AG04449 (cell line): ENCODE measurements at regions not wholly inside any gene's neighbourhood (a gene's known extent, or its start where the extent isn't known, plus 50 kb on each side); places are given as distances from the start of the nearest gene placed in this dataset.

Experiments used
- CTCF ChIA-PET: fragments of 350-600 bp; formaldehyde crosslinking; extraction: SDS; loops from one replicate; lab custom pipeline; 2021; ENCODE audit warnings: antibody characterized with exemption; lab: Yijun Ruan, JAX
- POLR2A ChIA-PET: fragments of 400-600, 350-600 bp; formaldehyde crosslinking; extraction: SDS; loops from one replicate; lab custom pipeline; 2020; ENCODE audit warnings: antibody characterized with exemption, inconsistent platforms; lab: Yijun Ruan, JAX
- DNase-seq: peaks from one replicate; pipeline ENCODE4 v3.0.0-alpha.2; 2010; ENCODE audit warnings: low read depth, low spot score
- H3K4me3 ChIP-seq: 2 replicates; pipeline ENCODE4 v1.5.1; 2011; ENCODE audit warnings: low read depth, mild to moderate bottlenecking, control low read depth, low read length
- TF ChIP-seq, protein P1 (sequence below): IDR thresholded peaks from one replicate; pipeline ENCODE4 v1.5.1; 2011; ENCODE audit warnings: mild to moderate bottlenecking, moderate library complexity, low read length, control low read depth, inconsistent platforms; ENCODE audit not compliant: insufficient read depth; ENCODE audit errors: missing control alignments

DNA sequence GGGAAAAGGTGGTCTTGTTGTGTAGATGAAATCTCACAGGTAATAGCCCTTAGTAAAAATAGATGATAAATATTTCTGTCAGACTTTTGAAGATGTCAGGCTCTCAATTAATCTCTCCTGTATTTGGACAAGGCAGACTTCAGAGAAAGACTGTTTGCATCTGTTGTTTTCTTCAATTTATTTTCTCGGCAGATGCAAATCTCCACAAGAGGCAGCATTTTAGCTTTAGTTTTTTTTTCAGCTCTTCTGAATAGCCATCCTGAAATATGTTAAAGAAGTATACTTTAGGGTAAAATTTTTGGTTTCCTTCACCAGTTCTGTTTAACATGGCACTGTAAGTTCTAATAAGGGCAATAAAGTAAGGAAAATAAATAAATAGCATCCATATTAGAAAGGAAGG lies 685.1 kb downstream of the SI start:
- no peak overlapping the region for H3K4me3 ChIP-seq
- no peak for DNase-seq
- ChIA-PET POLR2A (no interaction called here), CTCF (no interaction called here)
- TF ChIP-seq, protein P1, sequence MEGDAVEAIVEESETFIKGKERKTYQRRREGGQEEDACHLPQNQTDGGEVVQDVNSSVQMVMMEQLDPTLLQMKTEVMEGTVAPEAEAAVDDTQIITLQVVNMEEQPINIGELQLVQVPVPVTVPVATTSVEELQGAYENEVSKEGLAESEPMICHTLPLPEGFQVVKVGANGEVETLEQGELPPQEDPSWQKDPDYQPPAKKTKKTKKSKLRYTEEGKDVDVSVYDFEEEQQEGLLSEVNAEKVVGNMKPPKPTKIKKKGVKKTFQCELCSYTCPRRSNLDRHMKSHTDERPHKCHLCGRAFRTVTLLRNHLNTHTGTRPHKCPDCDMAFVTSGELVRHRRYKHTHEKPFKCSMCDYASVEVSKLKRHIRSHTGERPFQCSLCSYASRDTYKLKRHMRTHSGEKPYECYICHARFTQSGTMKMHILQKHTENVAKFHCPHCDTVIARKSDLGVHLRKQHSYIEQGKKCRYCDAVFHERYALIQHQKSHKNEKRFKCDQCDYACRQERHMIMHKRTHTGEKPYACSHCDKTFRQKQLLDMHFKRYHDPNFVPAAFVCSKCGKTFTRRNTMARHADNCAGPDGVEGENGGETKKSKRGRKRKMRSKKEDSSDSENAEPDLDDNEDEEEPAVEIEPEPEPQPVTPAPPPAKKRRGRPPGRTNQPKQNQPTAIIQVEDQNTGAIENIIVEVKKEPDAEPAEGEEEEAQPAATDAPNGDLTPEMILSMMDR, result no peak

DNA sequence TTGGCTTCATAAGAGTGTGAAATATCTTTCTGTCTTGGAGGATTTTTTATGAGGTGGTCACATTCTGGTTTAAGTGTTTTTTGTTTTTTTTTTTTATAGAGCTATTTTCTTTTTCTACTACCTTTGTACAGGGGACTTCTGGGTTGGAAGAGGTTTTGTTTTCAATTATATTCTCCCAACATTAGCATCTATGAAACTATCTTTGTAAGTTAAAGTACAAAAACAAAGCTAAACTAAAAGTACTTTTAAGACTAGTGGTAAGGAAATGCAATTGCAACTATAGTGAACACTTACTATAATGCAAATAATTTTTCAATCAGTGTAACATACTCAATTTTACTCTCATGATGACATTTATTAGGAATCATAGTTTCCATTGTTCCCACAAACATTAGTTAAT lies 688.2 kb downstream of the SI start:
- CTCF ChIA-PET, result no interaction called here
- H3K4me3 ChIP-seq, result no peak overlapping the region
- TF ChIP-seq, protein P1, result no peak
- POLR2A ChIA-PET, result no interaction called here
- no peak for DNase-seq

DNA sequence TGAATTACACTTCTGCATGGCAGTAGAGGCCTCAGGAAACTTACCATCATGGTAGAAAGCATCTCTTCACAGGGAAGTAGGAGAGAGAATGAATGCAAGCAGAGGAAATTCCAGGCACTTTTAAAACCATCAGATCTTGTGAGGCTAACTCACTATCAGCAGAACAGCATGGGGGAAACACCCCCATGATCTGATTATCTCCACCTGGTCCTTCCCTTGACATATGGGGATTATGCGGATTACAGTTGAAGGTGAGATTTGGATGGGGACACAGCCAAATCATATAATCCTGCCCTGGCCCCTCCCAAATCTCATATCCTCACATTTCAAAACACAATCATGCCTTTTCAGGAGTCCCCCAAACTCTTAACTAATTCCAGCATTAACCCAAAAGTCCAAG lies 691.1 kb downstream of the SI start:
- CTCF ChIA-PET, result no interaction called here
- POLR2A ChIA-PET, result no interaction called here
- TF ChIP-seq, protein P1, result no peak
- H3K4me3 ChIP-seq, result no peak overlapping the region
- DNase-seq, result no peak

DNA sequence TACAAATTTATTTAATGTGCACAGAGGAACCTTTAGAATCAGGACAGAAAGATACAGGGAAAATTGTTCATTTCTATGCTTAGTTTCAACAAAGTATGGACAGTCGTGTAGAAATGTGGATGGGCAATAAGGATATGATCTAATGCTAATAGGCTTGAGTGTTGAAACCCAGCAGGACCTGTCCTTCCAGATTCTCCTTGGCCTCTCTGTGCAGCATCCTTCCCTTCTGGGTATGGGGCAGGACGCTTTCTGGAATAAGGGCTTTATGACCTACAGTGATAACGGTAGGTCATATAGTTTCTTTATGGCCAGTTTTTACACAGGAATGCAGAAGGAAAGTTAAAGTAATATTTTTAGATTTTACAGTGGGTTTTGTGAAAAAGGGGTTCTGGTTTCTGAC lies 698.1 kb downstream of the SI start:
- ChIA-PET POLR2A (no interaction called here), CTCF (no interaction called here)
- DNase-seq, result no peak
- no peak overlapping the region for H3K4me3 ChIP-seq
- TF ChIP-seq, protein P1, result no peak

DNA sequence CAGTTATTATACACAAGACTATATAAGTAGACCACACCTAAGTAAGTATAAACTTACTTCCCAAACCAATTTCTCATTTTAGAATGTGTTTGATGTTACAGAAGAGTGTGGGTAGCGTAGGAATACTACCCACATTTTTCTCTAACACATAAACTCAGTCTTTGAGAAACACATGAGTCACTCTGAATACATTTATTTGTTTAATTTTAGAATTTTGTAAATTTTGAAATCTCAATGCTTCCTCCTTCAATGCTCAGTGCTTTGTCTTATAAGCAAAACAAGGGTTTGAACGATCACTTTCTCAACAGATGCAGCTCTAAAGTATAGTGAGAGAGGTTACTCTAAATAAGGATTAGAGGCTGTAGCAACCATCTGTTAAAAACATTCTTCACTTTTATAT lies 700.8 kb downstream of the SI start:
- H3K4me3 ChIP-seq, result no peak overlapping the region
- DNase-seq, result no peak
- ChIA-PET CTCF (no interaction called here), POLR2A (no interaction called here)
- TF ChIP-seq, protein P1, result no peak

DNA sequence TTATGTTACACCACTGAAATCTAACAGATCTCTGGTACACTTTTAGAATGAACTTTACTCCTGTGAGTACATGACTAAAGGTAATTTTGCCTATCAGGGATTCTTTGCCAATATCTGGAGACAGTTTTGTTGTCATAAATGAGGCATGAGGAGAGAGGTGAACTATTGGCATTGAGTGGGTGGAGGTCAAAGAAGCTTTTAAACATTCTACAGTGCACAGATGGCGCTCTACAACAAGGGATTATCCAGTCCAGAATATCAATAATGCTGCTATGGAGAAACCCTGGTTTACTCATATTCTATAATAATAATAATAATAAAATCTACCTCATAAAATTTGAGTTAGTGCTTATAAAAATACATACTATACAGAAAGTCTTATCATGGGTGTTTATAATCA lies 702.3 kb downstream of the SI start:
- DNase-seq, result no peak
- POLR2A ChIA-PET, result no interaction called here
- CTCF ChIA-PET, result no interaction called here
- TF ChIP-seq, protein P1, result no peak
- H3K4me3 ChIP-seq, result no peak overlapping the region
